Glutamatergic neuron (in vitro differentiated cells): ENCODE measurements at regions not wholly inside any gene's neighbourhood (a gene's known extent, or its start where the extent isn't known, plus 50 kb on each side); places are given as distances from the start of the nearest gene placed in this dataset.

Experiments
- DNase-seq: peaks from one replicate; pipeline ENCODE4 v3.0.0; 2022
- H3K27ac Mint-ChIP-seq: one replicate; pipeline ENCODE4 v1.8.0; 2020; ENCODE audit warnings: mild to moderate bottlenecking, mixed read lengths, inconsistent platforms; ENCODE audit not compliant: unreplicated experiment
- H3K27me3 Mint-ChIP-seq: one replicate; pipeline ENCODE4 v1.8.0; 2020; ENCODE audit warnings: mild to moderate bottlenecking, moderate library complexity, mixed read lengths, inconsistent platforms; ENCODE audit not compliant: unreplicated experiment
- H3K36me3 Mint-ChIP-seq: one replicate; pipeline ENCODE4 v1.8.0; 2020; ENCODE audit warnings: mild to moderate bottlenecking, mixed read lengths, inconsistent platforms; ENCODE audit not compliant: unreplicated experiment
- H3K4me1 Mint-ChIP-seq: one replicate; pipeline ENCODE4 v1.8.0; 2020; ENCODE audit warnings: mild to moderate bottlenecking, low read depth, mixed read lengths, inconsistent platforms; ENCODE audit not compliant: unreplicated experiment
- H3K4me3 Mint-ChIP-seq: one replicate; pipeline ENCODE4 v1.8.0; 2020; ENCODE audit warnings: mild to moderate bottlenecking, mixed read lengths, inconsistent platforms; ENCODE audit not compliant: unreplicated experiment
- H3K9me3 Mint-ChIP-seq: one replicate; pipeline ENCODE4 v1.8.0; 2020; ENCODE audit warnings: mild to moderate bottlenecking, moderate library complexity, mixed read lengths, inconsistent platforms; ENCODE audit not compliant: unreplicated experiment
- CTCF ChIP-seq: fragments of 200-600 bp; sonication (generic); IDR thresholded peaks from one replicate; pipeline ENCODE4 v1.5.0; 2021; ENCODE audit not compliant: partially characterized antibody, unreplicated experiment

- no peak for TF ChIP-seq CTCF
- no peak overlapping the region for H3K27ac Mint-ChIP-seq
- DNase-seq = peak; percentile 71
- peak overlapping the region; percentile 85 for H3K4me3 Mint-ChIP-seq
- no peaks in the 10 kb centered on the region for H3K4me1 Mint-ChIP-seq
- peaks cover 9% of the 10 kb centered on the region for H3K27me3 Mint-ChIP-seq
- no peaks in the 10 kb centered on the region for H3K9me3 Mint-ChIP-seq
- H3K36me3 Mint-ChIP-seq = no peaks in the 10 kb centered on the region
These were observed 81.5 kb downstream of the CHRNA1 start for GRCh38 chr2:174682578-174683391.

GRCh38 chr2:174682007-174682577, 82.2 kb downstream of the CHRNA1 start:
- H3K4me3 Mint-ChIP-seq = peak overlapping the region; percentile 83
- DNase-seq = peak; percentile 52
- no peaks in the 10 kb centered on the region for H3K9me3 Mint-ChIP-seq
- peaks cover 9% of the 10 kb centered on the region for H3K27me3 Mint-ChIP-seq
- no peak for TF ChIP-seq CTCF
- no peaks in the 10 kb centered on the region for H3K4me1 Mint-ChIP-seq
- no peaks in the 10 kb centered on the region for H3K36me3 Mint-ChIP-seq
- no peak overlapping the region for H3K27ac Mint-ChIP-seq

GRCh38 chr2:174681099-174682006, 82.9 kb downstream of the CHRNA1 start:
- Mint-ChIP-seq H3K27ac (no peak overlapping the region), H3K9me3 (no peaks in the 10 kb centered on the region), H3K27me3 (peaks cover 9% of the 10 kb centered on the region), H3K4me3 (peak overlapping the region; percentile 83), H3K36me3 (no peaks in the 10 kb centered on the region), H3K4me1 (no peaks in the 10 kb centered on the region)
- no peak for DNase-seq
- no peak for TF ChIP-seq CTCF

GRCh38 chr2:174680221-174680620, 82.6 kb upstream of the WIPF1 start:
- no peak overlapping the region for H3K4me3 Mint-ChIP-seq
- H3K4me1 Mint-ChIP-seq = no peaks in the 10 kb centered on the region
- H3K27me3 Mint-ChIP-seq = peaks cover 9% of the 10 kb centered on the region

More at GRCh38 chr2:174680221-174680620, 82.6 kb upstream of the WIPF1 start:
- H3K9me3 Mint-ChIP-seq = no peaks in the 10 kb centered on the region
- TF ChIP-seq CTCF = no peak
- no peaks in the 10 kb centered on the region for H3K36me3 Mint-ChIP-seq
- H3K27ac Mint-ChIP-seq = no peak overlapping the region
- no peak for DNase-seq
